Mononuclear cell (primary cell): ENCODE measurements at regions not wholly inside any gene's neighbourhood (a gene's known extent, or its start where the extent isn't known, plus 50 kb on each side); places are given as distances from the start of the nearest gene placed in this dataset.

Experiments used
- H3K27me3 ChIP-seq: 2 replicates; pipeline ENCODE4 v1.6.0; 2011; ENCODE audit warnings: low read length, control low read depth; ENCODE audit not compliant: insufficient read depth
- H3K4me1 ChIP-seq: 2 replicates; pipeline ENCODE4 v1.5.1; 2011; ENCODE audit warnings: mild to moderate bottlenecking, low read length, control low read depth; ENCODE audit not compliant: insufficient read depth
- H3K4me3 ChIP-seq: 2 replicates; pipeline ENCODE4 v1.5.1; 2011; ENCODE audit warnings: mild to moderate bottlenecking, low read length, moderate library complexity
- H3K9me3 ChIP-seq: 2 replicates; pipeline ENCODE4 v1.5.1; 2011; ENCODE audit warnings: low read depth, mild to moderate bottlenecking, control low read depth, low read length

GRCh38 chr21:16942703-16943102 lies 570.1 kb upstream of the CXADR start:
- Histone ChIP-seq H3K4me1 (no peaks in the 10 kb centered on the region), H3K27me3 (no peaks in the 10 kb centered on the region), H3K9me3 (peaks cover 15% of the 10 kb centered on the region), H3K4me3 (no peak overlapping the region)

- Histone ChIP-seq H3K27me3 (no peaks in the 10 kb centered on the region), H3K4me3 (no peak overlapping the region), H3K9me3 (peaks cover 15% of the 10 kb centered on the region), H3K4me1 (no peaks in the 10 kb centered on the region)
Measured at GRCh38 chr21:16943231-16943630, 569.6 kb upstream of the CXADR start.

GRCh38 chr21:16945580-16945979 lies 567.3 kb upstream of the CXADR start:
- Histone ChIP-seq H3K4me1 (no peaks in the 10 kb centered on the region), H3K9me3 (peaks cover 10% of the 10 kb centered on the region), H3K27me3 (no peaks in the 10 kb centered on the region)

GRCh38 chr21:16956824-16957223 lies 556.0 kb upstream of the CXADR start:
- peaks cover 2% of the 10 kb centered on the region for H3K9me3 ChIP-seq
- no peaks in the 10 kb centered on the region for H3K4me1 ChIP-seq
- no peaks in the 10 kb centered on the region for H3K27me3 ChIP-seq
- no peak overlapping the region for H3K4me3 ChIP-seq

More at GRCh38 chr21:16945580-16945979, 567.3 kb upstream of the CXADR start:
- H3K4me3 ChIP-seq, result no peak overlapping the region

GRCh38 chr21:16965424-16965823 lies 547.4 kb upstream of the CXADR start:
- Histone ChIP-seq H3K9me3 (peaks cover 18% of the 10 kb centered on the region), H3K4me1 (no peaks in the 10 kb centered on the region), H3K4me3 (no peak overlapping the region), H3K27me3 (no peaks in the 10 kb centered on the region)

GRCh38 chr21:16968436-16968835 lies 544.4 kb upstream of the CXADR start:
- no peaks in the 10 kb centered on the region for H3K4me1 ChIP-seq

GRCh38 chr21:16969636-16970035 lies 543.2 kb upstream of the CXADR start:
- H3K4me1 ChIP-seq, result no peaks in the 10 kb centered on the region
- H3K4me3 ChIP-seq, result no peak overlapping the region
- no peaks in the 10 kb centered on the region for H3K27me3 ChIP-seq

More at GRCh38 chr21:16968436-16968835, 544.4 kb upstream of the CXADR start:
- Histone ChIP-seq H3K27me3 (no peaks in the 10 kb centered on the region), H3K9me3 (peaks cover 10% of the 10 kb centered on the region), H3K4me3 (no peak overlapping the region)

DNA sequence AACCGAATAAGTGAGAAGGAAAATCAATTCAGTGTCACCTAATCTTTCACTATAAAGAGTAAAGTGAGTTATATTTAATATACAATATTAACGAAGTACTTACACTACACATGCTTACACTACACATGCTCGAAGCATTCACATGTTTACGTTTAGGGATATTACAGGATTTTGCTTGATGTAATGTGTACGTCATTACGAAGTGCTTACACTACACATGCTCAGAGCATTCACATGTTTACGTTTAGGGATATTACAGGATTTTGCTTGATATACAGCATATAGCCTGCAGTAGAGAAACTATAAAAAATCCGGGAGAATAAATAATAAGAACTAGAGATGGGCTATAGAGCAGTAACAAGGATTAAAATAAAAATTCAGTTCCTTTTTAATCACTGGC lies 538.8 kb upstream of the CXADR start:
- Histone ChIP-seq H3K4me3 (no peak overlapping the region), H3K27me3 (no peaks in the 10 kb centered on the region), H3K4me1 (no peaks in the 10 kb centered on the region), H3K9me3 (no peaks in the 10 kb centered on the region)

More at GRCh38 chr21:16969636-16970035, 543.2 kb upstream of the CXADR start:
- H3K9me3 ChIP-seq, result peaks cover 10% of the 10 kb centered on the region

DNA sequence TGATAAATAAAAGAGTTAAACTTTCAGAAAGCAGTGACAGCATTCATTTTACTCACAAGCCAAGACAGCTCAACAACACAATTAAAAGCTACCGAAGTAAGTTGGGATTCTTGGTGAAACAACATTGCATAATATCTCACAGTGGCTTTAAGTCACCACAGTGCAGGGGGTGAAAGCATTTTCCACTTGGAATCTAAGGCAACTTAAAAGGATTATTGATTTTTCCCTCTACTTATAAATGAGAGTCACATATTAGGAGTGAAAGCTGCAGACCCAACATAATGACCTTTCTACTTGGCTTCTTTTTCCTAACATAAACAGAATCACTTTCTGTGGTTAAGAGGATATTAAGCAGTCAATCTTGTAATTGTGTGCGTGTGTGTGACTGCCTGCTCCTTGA lies 536.6 kb upstream of the CXADR start:
- H3K4me1 ChIP-seq, result no peaks in the 10 kb centered on the region
- no peak overlapping the region for H3K4me3 ChIP-seq
- H3K9me3 ChIP-seq, result no peaks in the 10 kb centered on the region
- H3K27me3 ChIP-seq, result no peaks in the 10 kb centered on the region

- Histone ChIP-seq H3K9me3 (no peaks in the 10 kb centered on the region), H3K4me3 (no peak overlapping the region), H3K4me1 (no peaks in the 10 kb centered on the region), H3K27me3 (no peaks in the 10 kb centered on the region)
Measured at GRCh38 chr21:16978309-16978895, 534.4 kb upstream of the CXADR start.

- Histone ChIP-seq H3K4me3 (no peak overlapping the region), H3K4me1 (no peaks in the 10 kb centered on the region), H3K9me3 (no peaks in the 10 kb centered on the region), H3K27me3 (no peaks in the 10 kb centered on the region)
Measured at GRCh38 chr21:16979574-16979973, 533.3 kb upstream of the CXADR start.

- no peaks in the 10 kb centered on the region for H3K4me1 ChIP-seq
- H3K4me3 ChIP-seq, result no peak overlapping the region
- no peaks in the 10 kb centered on the region for H3K27me3 ChIP-seq
- no peaks in the 10 kb centered on the region for H3K9me3 ChIP-seq
Measured at GRCh38 chr21:16983420-16983819, 529.4 kb upstream of the CXADR start.

GRCh38 chr21:16992448-16992847 lies 520.4 kb upstream of the CXADR start:
- Histone ChIP-seq H3K4me1 (no peaks in the 10 kb centered on the region), H3K9me3 (peaks cover 15% of the 10 kb centered on the region), H3K27me3 (no peaks in the 10 kb centered on the region), H3K4me3 (no peak overlapping the region)

- H3K4me3 ChIP-seq, result no peak overlapping the region
- H3K27me3 ChIP-seq, result no peaks in the 10 kb centered on the region
- H3K4me1 ChIP-seq, result no peaks in the 10 kb centered on the region
- H3K9me3 ChIP-seq, result peaks cover 18% of the 10 kb centered on the region
Measured at GRCh38 chr21:16993416-16994038, 519.3 kb upstream of the CXADR start.

GRCh38 chr21:17002594-17003257 lies 510.1 kb upstream of the CXADR start:
- Histone ChIP-seq H3K4me1 (no peaks in the 10 kb centered on the region), H3K9me3 (peaks cover 1% of the 10 kb centered on the region), H3K4me3 (no peak overlapping the region), H3K27me3 (no peaks in the 10 kb centered on the region)

- Histone ChIP-seq H3K4me3 (no peak overlapping the region), H3K9me3 (no peaks in the 10 kb centered on the region), H3K4me1 (no peaks in the 10 kb centered on the region), H3K27me3 (no peaks in the 10 kb centered on the region)
Measured at GRCh38 chr21:17003258-17003615, 509.6 kb upstream of the CXADR start.
